K562 (cell line): ENCODE measurements at regions not wholly inside any gene's neighbourhood (a gene's known extent, or its start where the extent isn't known, plus 50 kb on each side); places are given as distances from the start of the nearest gene placed in this dataset.

ENCODE experiments used
- ATAC-seq: fragments of 200-7000 bp; cut with Tn5 transposase; 3 replicates; pipeline ENCODE4 v1.9.1; 2020; ENCODE audit warnings: moderate library complexity
- BruUV-seq: library from RNA; stranded (reverse); fragments of 400-500 nt; replicated peaks from 2 replicates; lab custom pipeline; 2021; lab: Mats Ljungman, UMichigan
- CTCF ChIA-PET: fragments of 300-600 bp; formaldehyde crosslinking; extraction: SDS; loops from one replicate; lab custom pipeline; 2021; ENCODE audit warnings: low intra/inter-chr PET ratio; lab: Yijun Ruan, JAX
- POLR2A ChIA-PET: fragments of 300-600, 350-650 bp; sonication (Branson Sonifier 250); formaldehyde crosslinking; extraction: SDS; loops from one replicate; lab custom pipeline; 2021; ENCODE audit warnings: antibody characterized with exemption, inconsistent platforms; lab: Yijun Ruan, JAX
- DNase-seq, 4 experiments: peaks; one replicate each; pipeline versions ENCODE4 v3.0.0 to v3.0.0-alpha.2; 2011 to 2018; ENCODE audit warnings: low spot score in 3 of 4, mixed read lengths in 3 of 4; ENCODE audit errors: extremely low read depth in 1 of 4
- FAIRE-seq: peaks from 2 replicates; lab custom pipeline; 2011; peaks lifted over from hg19 to GRCh38; lab: Jason Lieb, UNC
- H2AFZ ChIP-seq: 2 replicates; pipeline ENCODE4 v1.6.0; 2011; ENCODE audit warnings: low read depth, low read length, control low read depth, inconsistent platforms
- H3K27ac ChIP-seq: fragments of 200-600 bp; 3 replicates; pipeline ENCODE4 v1.8.0; 2011; ENCODE audit warnings: low read depth, mild to moderate bottlenecking, control low read depth, inconsistent platforms, low read length, moderate library complexity, mixed read lengths; ENCODE audit errors: extremely low read depth
- H3K27me3 ChIP-seq, 2 experiments: fragments of 300-600 bp in 1 of 2; 2 replicates in 1 of 2; 3 replicates in 1 of 2; pipeline versions ENCODE4 v1.6.0 to v1.8.0; 2011; ENCODE audit warnings: inconsistent platforms in 2 of 2, low read length in 2 of 2, mild to moderate bottlenecking in 1 of 2, mixed read lengths in 1 of 2, moderate library complexity in 1 of 2; ENCODE audit not compliant: control insufficient read depth in 2 of 2, insufficient read depth in 2 of 2
- H3K36me3 ChIP-seq: fragments of 300-600 bp; 3 replicates; pipeline ENCODE4 v1.8.0; 2011; ENCODE audit warnings: mild to moderate bottlenecking, low read length, inconsistent platforms; ENCODE audit not compliant: control insufficient read depth, insufficient read depth
- H3K4me1 ChIP-seq, 2 experiments: fragments of 200-600 bp in 1 of 2; replicated peaks in 1 of 2; 2 replicates in 1 of 2; 3 replicates in 1 of 2; pipeline versions ENCODE4 v1.5.1 to v1.8.0; 2011; ENCODE audit warnings: inconsistent platforms in 2 of 2, low read length in 2 of 2, mild to moderate bottlenecking in 1 of 2, mixed read lengths in 1 of 2, moderate library complexity in 1 of 2; ENCODE audit not compliant: control insufficient read depth in 2 of 2, insufficient read depth in 2 of 2
- H3K4me2 ChIP-seq: 2 replicates; pipeline ENCODE4 v1.6.1; 2011; ENCODE audit warnings: low read length, control low read depth, inconsistent platforms, mixed read lengths; ENCODE audit not compliant: insufficient read depth
- H3K4me3 ChIP-seq: fragments of 200-600 bp; sonication (generic), shearing (Covaris generic); 2 replicates; pipeline ENCODE4 v1.5.1; 2016; ENCODE audit warnings: control low read depth, inconsistent platforms
- H3K79me2 ChIP-seq: fragments of 200-600 bp; 3 replicates; pipeline ENCODE4 v1.8.0; 2011; ENCODE audit warnings: low read length, inconsistent platforms; ENCODE audit not compliant: control insufficient read depth, insufficient read depth
- H3K9ac ChIP-seq, 2 experiments: 2 replicates each; pipeline versions ENCODE4 v1.6.0 to v1.6.1; 2011; ENCODE audit warnings: low read depth in 2 of 2, low read length in 2 of 2, control low read depth in 1 of 2, inconsistent platforms in 1 of 2, mild to moderate bottlenecking in 1 of 2, mixed read lengths in 1 of 2; ENCODE audit not compliant: insufficient read depth in 1 of 2
- H3K9me1 ChIP-seq: one replicate; pipeline ENCODE4 v1.6.0; 2011; ENCODE audit warnings: inconsistent platforms, mild to moderate bottlenecking, low read length, moderate library complexity; ENCODE audit not compliant: control insufficient read depth, insufficient read depth
- H3K9me3 ChIP-seq: replicated peaks from 2 replicates; pipeline ENCODE4 v1.5.1; 2011; ENCODE audit warnings: low read depth, low read length, inconsistent platforms; ENCODE audit not compliant: control insufficient read depth, insufficient read depth
- H4K20me1 ChIP-seq: replicated peaks from 2 replicates; pipeline ENCODE4 v1.6.1; 2011; ENCODE audit warnings: low read length, inconsistent platforms, mixed read lengths; ENCODE audit not compliant: control insufficient read depth, insufficient read depth
- ATF1 ChIP-seq, 2 experiments: fragments of 450-650 bp in 1 of 2; IDR thresholded peaks; 2 replicates each; pipeline ENCODE4 v1.6.1; 2016; ENCODE audit warnings: missing compliant biosample characterization in 1 of 2, missing genetic modification characterization in 1 of 2
- BRD9 ChIP-seq: fragments of 450-650 bp; IDR thresholded peaks from 2 replicates; pipeline ENCODE4 v1.6.1; 2018; ENCODE audit warnings: low read depth; ENCODE audit not compliant: partially characterized antibody
- HDAC6 ChIP-seq: IDR thresholded peaks from 2 replicates; pipeline ENCODE4 v1.6.1; 2012; ENCODE audit warnings: low read depth, mild to moderate bottlenecking, control low read depth, inconsistent platforms, low read length, moderate library complexity
- XRCC3 ChIP-seq: fragments of 450-650 bp; IDR thresholded peaks from 2 replicates; pipeline ENCODE4 v1.6.1; 2017; ENCODE audit warnings: mild to moderate bottlenecking, moderate library complexity
- ZNF347 ChIP-seq: fragments of 450-650 bp; formaldehyde crosslinking; IDR thresholded peaks from 2 replicates; pipeline ENCODE4 v1.4.0; 2020; ENCODE audit warnings: low read depth, mild to moderate bottlenecking, moderate library complexity
- ZNF445 ChIP-seq: fragments of 250-450 bp; sonication (Bioruptor Pico); IDR thresholded peaks from 2 replicates; pipeline ENCODE4 v1.4.0; 2020; ENCODE audit warnings: low read depth, mild to moderate bottlenecking, moderate library complexity
- ZNF584 ChIP-seq: fragments of 200-800 bp; sonication (Bioruptor generic); IDR thresholded peaks from 2 replicates; pipeline ENCODE4 v1.6.1; 2016; ENCODE audit warnings: low read depth, mild to moderate bottlenecking, missing genetic modification characterization, missing compliant biosample characterization
- ZNF717 ChIP-seq: fragments of 250-450 bp; sonication (Bioruptor Pico); IDR thresholded peaks from 2 replicates; pipeline ENCODE4 v1.5.0; 2021
- ZNF766 ChIP-seq: fragments of 200-800 bp; sonication (Bioruptor generic); conservative IDR thresholded peaks from 2 replicates; pipeline ENCODE4 v1.6.1; 2016; ENCODE audit warnings: missing genetic modification characterization, missing compliant biosample characterization
- WGBS: fragments of 100-300 bp; shearing (Covaris generic); methylation state at CpG from one replicate; pipeline ENCODE4 v1.1.6; 2016; ENCODE audit warnings: low coverage, mixed read lengths; ENCODE audit not compliant: insufficient coverage; ENCODE audit errors: missing lambda C conversion rate; 5-methylcytosine and 5-hydroxymethylcytosine counted together
- in situ Hi-C: fragments of 300-500 bp; cut with MboI; formaldehyde crosslinking; loops from 4 replicates; pipeline ENCODE4 v1.15.0; 2018; ENCODE audit warnings: inconsistent platforms, mixed read lengths
- intact Hi-C: fragments of 100-400 bp; cut with micrococcal nuclease; formaldehyde crosslinking; loops from 2 replicates; pipeline ENCODE4 v1.14.2; 2022

DNA sequence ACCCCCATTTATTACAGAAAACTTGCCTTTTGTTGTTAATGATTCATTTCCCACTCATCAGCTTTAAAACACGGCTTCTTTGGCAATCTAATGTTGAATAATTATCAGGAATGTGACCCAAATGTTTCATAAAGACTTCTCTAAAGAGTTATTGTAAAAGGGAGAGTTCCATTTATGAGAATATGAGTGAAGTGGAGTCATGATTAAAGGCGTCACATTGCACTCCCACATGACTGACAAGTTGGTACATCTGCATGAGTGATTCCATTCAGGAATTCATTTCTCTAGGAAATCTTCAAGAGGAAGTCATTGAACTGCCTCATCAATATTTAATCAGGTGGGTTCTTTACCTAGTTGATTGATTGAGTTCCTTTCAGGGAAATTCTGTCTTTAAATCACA, 184.8 kb downstream of the LNPK start:
- BruUV-seq, result no TSS peak
- FAIRE-seq (no peak), ATAC-seq (no peak), DNase-seq (no peak)
- H3K27me3 ChIP-seq, result peaks cover 0 to 3% of the 10 kb centered on the region in 2 experiments; a peak in 3 of 5 replicates
- no peaks in the 10 kb centered on the region; a peak in 1 of 5 replicates for H3K4me1 ChIP-seq
- H3K36me3 ChIP-seq, result no peaks in the 10 kb centered on the region
- no peak overlapping the region for H3K4me3 ChIP-seq
- ChIA-PET POLR2A (no interaction called here), CTCF (no interaction called here)
- no peak overlapping the region for H3K9ac ChIP-seq
- no peaks in the 10 kb centered on the region for H3K9me1 ChIP-seq
- intact Hi-C loops, result no loop called here
- no peak overlapping the region for H2AFZ ChIP-seq
- no peaks in the 10 kb centered on the region for H3K9me3 ChIP-seq
- H3K4me2 ChIP-seq, result no peak overlapping the region
- H3K27ac ChIP-seq, result no peak overlapping the region
- no peak for TF ChIP-seq ZNF766
- TF ChIP-seq ATF1 (CRISPR knock-in tag; IDR thresholded peaks at IDR 0.05), result no peak
- no peak for TF ChIP-seq ATF1 (tag; IDR thresholded peaks at IDR 0.05)
- TF ChIP-seq HDAC6, result no peak
- no peak for TF ChIP-seq BRD9
- TF ChIP-seq XRCC3, result no peak
- TF ChIP-seq ZNF347 (CRISPR knock-in tag), result no peak
- no peak for TF ChIP-seq ZNF717
- no peak for TF ChIP-seq ZNF584 (CRISPR knock-in tag)
- no peak for TF ChIP-seq ZNF445 (CRISPR knock-in tag)
- no peaks in the 10 kb centered on the region for H3K79me2 ChIP-seq
- in situ Hi-C loops, result no loop called here
- 3% methylated on average over 2 of the region's 2 CpGs for WGBS
- no peaks in the 10 kb centered on the region for H4K20me1 ChIP-seq
